HG03280 (cell line): ENCODE measurements at regions not wholly inside any gene's neighbourhood (a gene's known extent, or its start where the extent isn't known, plus 50 kb on each side); places are given as distances from the start of the nearest gene placed in this dataset.
A peak's percentile ranks its signal among the peaks of the same experiment; 100 is the strongest.

Source experiments
- ATAC-seq: cut with Tn5 transposase; IDR thresholded peaks from one replicate; pipeline ENCODE4 v1.9.1; 2021; ENCODE audit warnings: mild to moderate bottlenecking, moderate library complexity; ENCODE audit not compliant: unreplicated experiment

- no peak for ATAC-seq
These were observed 762.6 kb upstream of the GOLIM4 start for GRCh38 chr3:168858327-168858726.

GRCh38 chr3:168850109-168850508, 754.4 kb upstream of the GOLIM4 start:
- no peak for ATAC-seq

GRCh38 chr3:168847291-168847883, 751.7 kb upstream of the GOLIM4 start:
- peak; percentile 73 for ATAC-seq

- ATAC-seq, result no peak
These were observed 749.3 kb upstream of the GOLIM4 start for GRCh38 chr3:168844894-168845482.

DNA sequence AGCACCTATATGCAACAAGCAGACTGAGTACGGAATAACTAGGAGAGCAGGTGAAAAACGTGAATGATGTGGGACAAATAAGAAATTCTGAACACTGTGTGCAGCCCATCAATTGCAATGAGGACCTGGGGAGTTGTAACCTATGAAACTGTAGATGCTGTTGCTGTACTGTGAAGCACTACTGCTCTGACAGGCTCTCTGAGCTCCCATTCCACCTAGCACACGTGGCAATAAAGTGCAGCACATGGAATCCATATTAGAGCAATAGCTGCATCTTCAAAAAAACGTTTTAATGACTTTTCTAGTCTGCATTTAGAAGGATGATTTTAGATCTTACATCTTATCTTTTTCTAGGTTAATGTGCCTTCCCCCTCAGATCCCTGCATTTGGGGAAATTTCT, 748.7 kb upstream of the GOLIM4 start:
- ATAC-seq, result no peak

DNA sequence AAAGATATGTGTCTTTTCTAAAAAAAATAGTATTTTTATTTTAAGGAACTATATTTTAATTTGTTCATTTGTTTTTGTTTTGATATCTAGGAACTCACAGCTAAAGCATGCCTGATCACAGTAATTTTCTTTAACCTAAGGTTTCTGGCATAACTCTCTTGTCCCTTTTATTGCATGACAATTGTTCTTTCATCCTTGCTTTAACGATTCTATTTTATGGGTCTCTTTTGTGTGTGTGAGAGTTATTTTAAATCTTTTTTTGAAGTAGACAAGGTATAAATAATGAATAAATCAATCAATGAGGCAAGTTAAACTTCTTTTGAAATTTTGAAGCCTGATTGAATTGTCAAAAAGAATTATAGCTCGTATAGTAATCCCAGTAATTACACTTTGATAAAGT, 747.8 kb upstream of the GOLIM4 start:
- ATAC-seq, result no peak

DNA sequence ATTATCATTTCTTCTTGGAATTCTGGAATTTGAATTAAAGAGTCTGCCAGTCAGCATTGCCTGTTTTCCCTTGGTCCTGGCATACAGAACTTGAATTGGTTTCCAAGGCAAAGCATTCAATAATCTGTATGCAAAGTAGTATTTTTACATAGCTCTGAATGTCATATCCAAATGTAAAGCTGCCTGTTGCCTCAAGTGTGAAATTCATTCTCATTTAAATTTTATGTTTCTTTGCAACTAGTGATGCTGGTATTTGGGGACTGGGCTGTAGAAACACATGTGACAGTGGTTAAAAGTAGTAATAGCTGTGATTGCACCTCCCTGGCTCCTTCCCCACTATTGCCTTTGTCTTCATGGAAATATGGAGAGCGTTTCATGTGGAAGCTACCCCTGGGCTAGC, 743.9 kb upstream of the GOLIM4 start:
- ATAC-seq, result no peak

GRCh38 chr3:168834558-168834957, 738.8 kb upstream of the GOLIM4 start:
- ATAC-seq, result no peak

DNA sequence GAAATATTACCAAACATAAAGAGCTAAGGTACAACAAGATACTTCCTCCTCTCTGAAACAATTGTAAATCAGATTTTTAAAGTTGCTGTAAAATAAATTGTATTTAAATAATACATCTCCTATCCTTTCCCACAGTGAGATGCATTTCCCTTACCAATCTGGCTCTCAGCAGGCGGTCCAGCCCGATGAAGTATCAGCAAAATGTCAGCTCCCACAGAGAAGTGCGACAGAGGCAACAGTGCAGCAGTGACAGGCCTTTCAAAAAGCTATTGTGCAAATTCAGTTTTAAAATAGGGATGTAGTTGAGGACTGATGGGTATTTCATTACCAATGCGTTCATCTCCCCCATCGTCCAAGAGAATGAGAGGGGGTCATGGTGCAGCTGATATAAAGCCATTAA, 733.2 kb upstream of the GOLIM4 start:
- no peak for ATAC-seq

DNA sequence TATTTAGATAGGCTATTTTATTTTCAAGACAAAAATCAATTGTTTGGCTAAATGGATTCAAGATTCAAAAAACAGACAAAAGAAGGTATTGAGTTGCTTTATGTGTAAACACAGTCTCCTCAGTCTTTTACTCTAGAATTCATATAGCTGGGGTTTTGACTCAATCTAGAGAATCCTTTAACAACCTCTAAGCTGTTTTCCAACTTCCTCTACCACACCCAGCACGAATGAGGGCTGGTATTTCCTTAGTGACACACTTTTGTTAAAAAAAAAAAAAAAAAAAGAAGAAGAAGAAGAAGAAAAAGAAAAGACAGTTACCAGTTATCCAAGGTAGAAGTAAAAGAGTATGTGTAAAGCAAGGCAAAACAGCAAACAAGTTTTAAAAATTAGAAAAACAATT, 732.8 kb upstream of the GOLIM4 start:
- no peak for ATAC-seq

GRCh38 chr3:168828014-168828413, 732.3 kb upstream of the GOLIM4 start:
- ATAC-seq, result no peak

- no peak for ATAC-seq
These were observed 728.4 kb upstream of the GOLIM4 start for GRCh38 chr3:168824107-168824506.

GRCh38 chr3:168823466-168823865, 727.7 kb upstream of the GOLIM4 start:
- ATAC-seq, result no peak

- ATAC-seq, result no peak
These were observed 725.2 kb upstream of the GOLIM4 start for GRCh38 chr3:168820810-168821415.

GRCh38 chr3:168817177-168817576, 721.5 kb upstream of the GOLIM4 start:
- no peak for ATAC-seq

GRCh38 chr3:168815946-168816345, 720.2 kb upstream of the GOLIM4 start:
- ATAC-seq, result no peak

- no peak for ATAC-seq
These were observed 717.6 kb upstream of the GOLIM4 start for GRCh38 chr3:168813225-168813802.

DNA sequence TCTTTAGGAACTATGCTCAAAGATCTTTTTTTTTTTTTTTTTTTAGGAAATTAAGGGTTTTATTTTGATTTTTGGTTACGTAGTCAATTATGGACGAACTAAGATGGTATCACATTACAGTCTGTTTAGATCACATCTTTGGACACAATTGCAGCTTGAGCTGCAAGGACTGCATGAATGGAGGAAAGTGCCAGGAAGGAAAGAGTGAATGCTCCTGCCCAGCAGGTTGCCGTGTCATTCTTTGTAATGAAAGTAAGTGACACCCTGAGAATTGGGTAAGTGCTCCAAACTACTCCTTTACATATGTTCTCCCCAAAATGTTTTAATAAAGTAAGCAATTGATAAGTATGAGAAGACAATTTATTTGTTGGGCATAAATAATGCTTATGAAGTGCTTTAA, 716.5 kb upstream of the GOLIM4 start:
- ATAC-seq, result no peak

DNA sequence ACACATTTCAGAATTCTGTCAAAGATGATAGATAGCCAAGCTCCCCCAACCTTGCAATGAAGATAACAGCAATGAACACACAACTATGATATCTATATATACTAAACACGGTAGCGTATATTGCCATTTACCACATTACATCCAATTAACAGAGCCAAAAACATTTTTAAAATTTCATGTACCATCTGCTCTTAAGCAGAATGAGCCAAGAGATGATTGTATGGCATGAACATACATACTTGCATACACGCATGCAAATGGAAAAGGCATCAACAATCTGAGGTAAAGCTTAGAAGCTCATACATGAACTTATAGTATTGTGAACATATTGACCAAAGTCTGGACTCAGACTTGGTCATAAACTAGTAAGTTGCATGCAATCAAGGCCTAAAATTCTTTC, 712.9 kb upstream of the GOLIM4 start:
- ATAC-seq, result no peak

GRCh38 chr3:168807448-168807847, 711.7 kb upstream of the GOLIM4 start:
- ATAC-seq, result no peak

DNA sequence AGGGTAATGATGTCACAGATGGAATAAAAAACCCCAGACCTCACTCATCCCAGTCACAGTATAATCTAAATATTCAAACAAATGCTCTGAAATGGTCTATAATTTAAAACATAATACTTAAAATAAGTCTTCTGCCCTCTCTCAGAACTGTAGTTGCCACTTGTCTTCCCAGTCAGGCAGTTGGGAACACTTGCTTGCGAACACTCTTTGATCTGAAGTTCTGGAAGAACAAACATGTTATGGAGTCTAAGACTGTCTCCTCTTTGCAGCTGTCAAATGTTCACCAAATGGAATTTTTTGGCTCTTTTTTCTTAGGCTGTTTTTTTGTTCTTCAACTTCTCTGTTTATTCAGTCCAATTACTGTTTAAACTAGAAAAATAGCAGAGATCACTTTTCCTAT, 711.1 kb upstream of the GOLIM4 start:
- ATAC-seq, result no peak

DNA sequence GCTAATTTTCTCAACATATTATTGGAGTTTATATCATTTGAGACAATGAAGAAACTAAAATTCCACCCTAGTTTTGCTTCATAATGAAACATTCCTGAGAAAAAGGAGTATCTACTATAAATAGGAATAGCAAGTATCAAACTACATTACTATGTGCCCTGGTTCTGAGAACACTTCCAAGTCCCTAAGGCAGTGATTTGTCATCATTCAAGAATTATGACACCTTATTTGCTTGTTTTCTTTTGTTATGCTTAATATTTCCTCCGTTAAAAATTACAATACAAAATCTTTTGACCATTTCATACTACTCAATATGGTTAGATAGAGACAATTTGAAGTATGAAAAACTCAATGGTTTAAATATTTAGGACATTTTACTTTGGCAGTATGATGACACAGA, 707.8 kb upstream of the GOLIM4 start:
- no peak for ATAC-seq
